Panc1 (cell line): ENCODE measurements at regions not wholly inside any gene's neighbourhood (a gene's known extent, or its start where the extent isn't known, plus 50 kb on each side); places are given as distances from the start of the nearest gene placed in this dataset.

Experiments
- ATAC-seq: fragments of 200-7000 bp; cut with Tn5 transposase; 2 replicates; pipeline ENCODE4 v1.9.1; 2020; ENCODE audit warnings: mild to moderate bottlenecking, moderate library complexity
- BruUV-seq: library from RNA; stranded (reverse); fragments of 400-500 nt; replicated peaks from 2 replicates; lab custom pipeline; 2021; lab: Mats Ljungman, UMichigan
- CTCF ChIA-PET: fragments of 300-600 bp; sonication (Branson Sonifier 250); formaldehyde crosslinking; loops from one replicate; lab custom pipeline; 2022; ENCODE audit warnings: antibody characterized with exemption; lab: Charles Lee
- POLR2A ChIA-PET: fragments of 300-600 bp; sonication (Branson Sonifier 250); formaldehyde crosslinking; loops from one replicate; lab custom pipeline; 2022; ENCODE audit warnings: antibody characterized with exemption; lab: Charles Lee
- DNase-seq: peaks from one replicate; pipeline ENCODE4 v3.0.0-alpha.2; 2010; ENCODE audit warnings: low read depth, low spot score
- H3K27ac ChIP-seq: 2 replicates; pipeline ENCODE4 v1.5.1; 2011; ENCODE audit warnings: mild to moderate bottlenecking, low read length, inconsistent platforms
- H3K27me3 ChIP-seq: fragments of 200-500 bp; sonication (Bioruptor generic); 2 replicates; pipeline ENCODE4 v1.6.0; 2014; ENCODE audit warnings: low read length, inconsistent platforms; ENCODE audit not compliant: control insufficient read depth, insufficient read depth
- H3K36me3 ChIP-seq: fragments of 200-500 bp; sonication (Bioruptor generic); 2 replicates; pipeline ENCODE4 v1.5.1; 2014; ENCODE audit warnings: inconsistent platforms, mild to moderate bottlenecking, low read length, moderate library complexity; ENCODE audit not compliant: control insufficient read depth, insufficient read depth
- H3K4me1 ChIP-seq: 2 replicates; pipeline ENCODE4 v1.5.1; 2011; ENCODE audit warnings: inconsistent platforms, mild to moderate bottlenecking, low read length, moderate library complexity; ENCODE audit not compliant: control insufficient read depth, insufficient read depth
- H3K4me3 ChIP-seq, 2 experiments: 2 replicates each; pipeline ENCODE4 v1.5.1; 2011 to 2012; ENCODE audit warnings: low read depth in 2 of 2, low read length in 2 of 2, mild to moderate bottlenecking in 2 of 2, inconsistent platforms in 1 of 2, moderate library complexity in 1 of 2
- H3K9me3 ChIP-seq: fragments of 200-500 bp; sonication (Bioruptor generic); 2 replicates; pipeline ENCODE4 v1.5.1; 2014; ENCODE audit warnings: low read depth, mild to moderate bottlenecking, inconsistent platforms, low read length, moderate library complexity; ENCODE audit not compliant: control insufficient read depth, insufficient read depth
- POLR2AphosphoS5 ChIP-seq: IDR thresholded peaks from 2 replicates; pipeline ENCODE4 v1.6.1; 2012; ENCODE audit warnings: mild to moderate bottlenecking, low read depth, low read length, moderate library complexity
- SIN3A ChIP-seq: IDR thresholded peaks from 2 replicates; pipeline ENCODE4 v1.6.1; 2012; ENCODE audit warnings: low read depth, mild to moderate bottlenecking, low read length, moderate library complexity, borderline replicate concordance; ENCODE audit not compliant: insufficient read depth
- TCF7L2 ChIP-seq: IDR thresholded peaks from 2 replicates; pipeline ENCODE4 v1.6.1; 2011; ENCODE audit warnings: mild to moderate bottlenecking, low read depth, low read length, inconsistent platforms
- in situ Hi-C: cut with HindIII; loops from 2 replicates; pipeline ENCODE4 v1.10.0; 2016; ENCODE audit warnings: low sequenced_read_pairs, low pct_unique_long_range_greater_than_20kb
- intact Hi-C: fragments of 100-400 bp; cut with micrococcal nuclease; formaldehyde crosslinking; loops from one replicate; pipeline ENCODE4 v1.10.0; 2022; ENCODE audit not compliant: unreplicated experiment
- TF ChIP-seq, protein P1 (sequence below), 2 experiments: IDR thresholded peaks; 2 replicates each; pipeline ENCODE4 v1.6.1; 2011 to 2012; ENCODE audit warnings: low read depth in 2 of 2, control low read depth in 1 of 2, low read length in 1 of 2, mild to moderate bottlenecking in 1 of 2, moderate library complexity in 1 of 2; ENCODE audit not compliant: insufficient read depth in 1 of 2
- TF ChIP-seq, protein P2 (sequence below): fragments of 450-650 bp; IDR thresholded peaks from 2 replicates; pipeline ENCODE4 v1.5.1; 2017; ENCODE audit warnings: mild to moderate bottlenecking

DNA sequence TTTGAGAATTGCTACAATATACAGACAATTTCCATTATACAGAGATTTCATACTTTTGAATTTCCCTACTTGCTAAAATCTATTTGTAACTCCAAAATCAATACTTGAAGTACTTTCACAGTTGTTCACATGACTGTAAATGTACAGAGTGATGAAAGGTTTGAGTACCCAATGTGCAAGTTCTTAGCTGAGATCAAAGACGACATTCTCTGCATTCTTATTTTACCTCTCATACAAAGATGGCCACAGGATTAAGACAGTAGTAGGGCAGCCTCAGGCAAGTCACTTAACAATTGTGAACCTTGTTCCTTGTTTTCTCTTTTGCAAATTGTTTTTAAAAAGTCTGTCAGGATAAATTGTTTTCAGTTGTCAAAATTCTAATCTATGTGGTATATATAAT lies 255.9 kb upstream of the KITLG start:
- Histone ChIP-seq H3K27me3 (no peaks in the 10 kb centered on the region), H3K4me1 (no peaks in the 10 kb centered on the region), H3K27ac (no peak overlapping the region), H3K36me3 (no peaks in the 10 kb centered on the region), H3K4me3 (no peak overlapping the region), H3K9me3 (0 out of 2 replicates have a peak, but pooled peaks cover 3% of the 10 kb centered on the region)
- ChIA-PET POLR2A (no interaction called here), CTCF (no interaction called here)
- BruUV-seq, result no TSS peak
- no peak for ATAC-seq
- intact Hi-C loops (no loop called here), in situ Hi-C loops (no loop called here)
- DNase-seq, result no peak
- TF ChIP-seq POLR2AphosphoS5, result no peak
- TF ChIP-seq, protein P1, sequence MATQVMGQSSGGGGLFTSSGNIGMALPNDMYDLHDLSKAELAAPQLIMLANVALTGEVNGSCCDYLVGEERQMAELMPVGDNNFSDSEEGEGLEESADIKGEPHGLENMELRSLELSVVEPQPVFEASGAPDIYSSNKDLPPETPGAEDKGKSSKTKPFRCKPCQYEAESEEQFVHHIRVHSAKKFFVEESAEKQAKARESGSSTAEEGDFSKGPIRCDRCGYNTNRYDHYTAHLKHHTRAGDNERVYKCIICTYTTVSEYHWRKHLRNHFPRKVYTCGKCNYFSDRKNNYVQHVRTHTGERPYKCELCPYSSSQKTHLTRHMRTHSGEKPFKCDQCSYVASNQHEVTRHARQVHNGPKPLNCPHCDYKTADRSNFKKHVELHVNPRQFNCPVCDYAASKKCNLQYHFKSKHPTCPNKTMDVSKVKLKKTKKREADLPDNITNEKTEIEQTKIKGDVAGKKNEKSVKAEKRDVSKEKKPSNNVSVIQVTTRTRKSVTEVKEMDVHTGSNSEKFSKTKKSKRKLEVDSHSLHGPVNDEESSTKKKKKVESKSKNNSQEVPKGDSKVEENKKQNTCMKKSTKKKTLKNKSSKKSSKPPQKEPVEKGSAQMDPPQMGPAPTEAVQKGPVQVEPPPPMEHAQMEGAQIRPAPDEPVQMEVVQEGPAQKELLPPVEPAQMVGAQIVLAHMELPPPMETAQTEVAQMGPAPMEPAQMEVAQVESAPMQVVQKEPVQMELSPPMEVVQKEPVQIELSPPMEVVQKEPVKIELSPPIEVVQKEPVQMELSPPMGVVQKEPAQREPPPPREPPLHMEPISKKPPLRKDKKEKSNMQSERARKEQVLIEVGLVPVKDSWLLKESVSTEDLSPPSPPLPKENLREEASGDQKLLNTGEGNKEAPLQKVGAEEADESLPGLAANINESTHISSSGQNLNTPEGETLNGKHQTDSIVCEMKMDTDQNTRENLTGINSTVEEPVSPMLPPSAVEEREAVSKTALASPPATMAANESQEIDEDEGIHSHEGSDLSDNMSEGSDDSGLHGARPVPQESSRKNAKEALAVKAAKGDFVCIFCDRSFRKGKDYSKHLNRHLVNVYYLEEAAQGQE (IDR thresholded peaks at IDR 0.05; ENCODE audit: insufficient read depth in 1 of 2, low read depth in 2 of 2, low read length in 1 of 2), result no peak
- TF ChIP-seq, protein P2, sequence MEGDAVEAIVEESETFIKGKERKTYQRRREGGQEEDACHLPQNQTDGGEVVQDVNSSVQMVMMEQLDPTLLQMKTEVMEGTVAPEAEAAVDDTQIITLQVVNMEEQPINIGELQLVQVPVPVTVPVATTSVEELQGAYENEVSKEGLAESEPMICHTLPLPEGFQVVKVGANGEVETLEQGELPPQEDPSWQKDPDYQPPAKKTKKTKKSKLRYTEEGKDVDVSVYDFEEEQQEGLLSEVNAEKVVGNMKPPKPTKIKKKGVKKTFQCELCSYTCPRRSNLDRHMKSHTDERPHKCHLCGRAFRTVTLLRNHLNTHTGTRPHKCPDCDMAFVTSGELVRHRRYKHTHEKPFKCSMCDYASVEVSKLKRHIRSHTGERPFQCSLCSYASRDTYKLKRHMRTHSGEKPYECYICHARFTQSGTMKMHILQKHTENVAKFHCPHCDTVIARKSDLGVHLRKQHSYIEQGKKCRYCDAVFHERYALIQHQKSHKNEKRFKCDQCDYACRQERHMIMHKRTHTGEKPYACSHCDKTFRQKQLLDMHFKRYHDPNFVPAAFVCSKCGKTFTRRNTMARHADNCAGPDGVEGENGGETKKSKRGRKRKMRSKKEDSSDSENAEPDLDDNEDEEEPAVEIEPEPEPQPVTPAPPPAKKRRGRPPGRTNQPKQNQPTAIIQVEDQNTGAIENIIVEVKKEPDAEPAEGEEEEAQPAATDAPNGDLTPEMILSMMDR, result no peak
- TF ChIP-seq SIN3A, result no peak
- TF ChIP-seq TCF7L2, result no peak

DNA sequence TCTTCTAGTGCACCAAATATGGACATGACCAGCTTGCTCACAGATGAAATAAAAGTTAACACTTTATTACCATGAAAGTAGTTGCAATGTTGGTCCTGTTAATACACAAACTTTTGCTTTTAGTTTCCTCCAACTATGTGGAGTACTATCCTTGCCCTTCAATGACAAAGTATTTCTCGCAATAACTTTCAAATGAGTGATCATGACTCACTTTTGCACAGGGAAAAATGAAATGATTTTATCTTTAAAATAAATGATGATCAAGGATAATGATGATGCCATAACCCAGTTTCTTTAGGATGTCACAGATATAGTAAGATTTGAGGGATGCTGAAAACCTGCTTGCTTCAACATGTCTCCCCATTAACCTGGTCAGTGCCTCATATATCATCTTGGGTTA lies 254.0 kb upstream of the KITLG start:
- ChIA-PET POLR2A (no interaction called here), CTCF (no interaction called here)
- Histone ChIP-seq H3K36me3 (no peaks in the 10 kb centered on the region), H3K27ac (no peak overlapping the region), H3K9me3 (no peaks in the 10 kb centered on the region), H3K4me1 (no peaks in the 10 kb centered on the region), H3K4me3 (no peak overlapping the region), H3K27me3 (no peaks in the 10 kb centered on the region)
- ATAC-seq, result no peak
- in situ Hi-C loops, result no loop called here
- DNase-seq, result no peak
- intact Hi-C loops, result no loop called here
- BruUV-seq, result no TSS peak
- TF ChIP-seq TCF7L2 (no peak), POLR2AphosphoS5 (no peak), SIN3A (no peak)
- TF ChIP-seq, protein P1 (IDR thresholded peaks at IDR 0.05; ENCODE audit: insufficient read depth in 1 of 2, low read depth in 2 of 2, low read length in 1 of 2), result no peak
- TF ChIP-seq, protein P2, result no peak
